Activated B cell treated with CpG ODN at 0.5 μM for 24 hours (primary cell): ENCODE measurements at regions not wholly inside any gene's neighbourhood (a gene's known extent, or its start where the extent isn't known, plus 50 kb on each side); places are given as distances from the start of the nearest gene placed in this dataset.
"Not testable (repeated sequence)": the region's sequence is repeated elsewhere in the genome, so short reads cannot be mapped to it uniquely, and the experiment has no call there.

Experiments
- ATAC-seq: fragments of 200-7000 bp; cut with Tn5 transposase; one replicate; pipeline ENCODE4 v1.10.0; 2021; ENCODE audit warnings: low read depth, mild to moderate bottlenecking, moderate library complexity
- CTCF ChIA-PET: fragments of 350-600 bp; sonication (Branson Sonifier 250); formaldehyde crosslinking; loops from one replicate; lab custom pipeline; 2021; ENCODE audit warnings: antibody characterized with exemption; lab: Charles Lee
- POLR2A ChIA-PET: fragments of 350-600 bp; sonication (Branson Sonifier 250); formaldehyde crosslinking; loops from one replicate; lab custom pipeline; 2021; ENCODE audit warnings: antibody characterized with exemption; lab: Charles Lee
- DNase-seq: peaks from one replicate; pipeline ENCODE4 v3.0.0; 2022
- H3K27ac Mint-ChIP-seq: one replicate; pipeline ENCODE4 v1.8.0; 2020; ENCODE audit warnings: mixed read lengths
- H3K27me3 Mint-ChIP-seq: one replicate; pipeline ENCODE4 v1.8.0; 2021; ENCODE audit warnings: mixed read lengths
- H3K36me3 Mint-ChIP-seq: one replicate; pipeline ENCODE4 v1.8.0; 2021; ENCODE audit warnings: low read depth, mixed read lengths
- H3K4me1 Mint-ChIP-seq: one replicate; pipeline ENCODE4 v1.8.0; 2021; ENCODE audit warnings: mixed read lengths
- H3K4me3 Mint-ChIP-seq: one replicate; pipeline ENCODE4 v1.8.0; 2020; ENCODE audit warnings: mild to moderate bottlenecking, mixed read lengths
- H3K9me3 Mint-ChIP-seq: one replicate; pipeline ENCODE4 v1.8.0; 2020; ENCODE audit warnings: mixed read lengths
- CTCF ChIP-seq: fragments of 200-600 bp; IDR thresholded peaks from one replicate; pipeline ENCODE4 v1.8.0; 2022; ENCODE audit warnings: antibody characterized with exemption, mild to moderate bottlenecking
- intact Hi-C: fragments of 100-400 bp; cut with micrococcal nuclease; formaldehyde crosslinking; loops from one replicate; pipeline ENCODE4 v1.15.1; 2024

GRCh38 chr1:207196135-207196534 lies 92.1 kb downstream of the C4BPA start:
- H3K27me3 Mint-ChIP-seq: peaks cover 11% of the 10 kb centered on the region
- H3K4me1 Mint-ChIP-seq, H3K27ac Mint-ChIP-seq, ATAC-seq, CTCF ChIA-PET, intact Hi-C loops, H3K4me3 Mint-ChIP-seq, H3K36me3 Mint-ChIP-seq, POLR2A ChIA-PET, DNase-seq, H3K9me3 Mint-ChIP-seq: not testable (repeated sequence)

- intact Hi-C loops, H3K4me1 Mint-ChIP-seq, CTCF ChIA-PET, DNase-seq, H3K27me3 Mint-ChIP-seq, H3K36me3 Mint-ChIP-seq, H3K27ac Mint-ChIP-seq, POLR2A ChIA-PET, ATAC-seq, H3K4me3 Mint-ChIP-seq: not testable (repeated sequence)
- peaks cover 12% of the 10 kb centered on the region for H3K9me3 Mint-ChIP-seq
Observed at GRCh38 chr1:207201534-207201933, 97.5 kb downstream of the C4BPA start.

GRCh38 chr1:207202480-207202879 lies 98.4 kb downstream of the C4BPA start:
- CTCF ChIA-PET: no interaction called here
- no peak for TF ChIP-seq CTCF
- intact Hi-C loops: no loop called here
- H3K36me3 Mint-ChIP-seq: peaks cover 2% of the 10 kb centered on the region
- peaks cover 3% of the 10 kb centered on the region for H3K27me3 Mint-ChIP-seq
- peaks cover 5% of the 10 kb centered on the region for H3K4me1 Mint-ChIP-seq
- DNase-seq (no peak), ATAC-seq (no peak)
- no peak overlapping the region for H3K4me3 Mint-ChIP-seq
- H3K9me3 Mint-ChIP-seq: peaks cover 8% of the 10 kb centered on the region
- H3K27ac Mint-ChIP-seq: no peak overlapping the region
- POLR2A ChIA-PET: no interaction called here

GRCh38 chr1:207203541-207203940 lies 99.5 kb downstream of the C4BPA start:
- no peaks in the 10 kb centered on the region for H3K27me3 Mint-ChIP-seq
- ChIA-PET CTCF (no interaction called here), POLR2A (no interaction called here)
- intact Hi-C loops: no loop called here
- ATAC-seq (no peak), DNase-seq (no peak)
- H3K27ac Mint-ChIP-seq: no peak overlapping the region
- peaks cover 5% of the 10 kb centered on the region for H3K4me1 Mint-ChIP-seq
- H3K4me3 Mint-ChIP-seq: no peak overlapping the region
- H3K36me3 Mint-ChIP-seq: peaks cover 2% of the 10 kb centered on the region
- H3K9me3 Mint-ChIP-seq: peaks cover 7% of the 10 kb centered on the region
- no peak for TF ChIP-seq CTCF

GRCh38 chr1:207205614-207206061 lies 101.6 kb downstream of the C4BPA start:
- Mint-ChIP-seq H3K9me3 (peaks cover 7% of the 10 kb centered on the region), H3K4me3 (no peak overlapping the region), H3K27ac (no peak overlapping the region), H3K4me1 (peaks cover 6% of the 10 kb centered on the region), H3K36me3 (peaks cover 2% of the 10 kb centered on the region), H3K27me3 (no peaks in the 10 kb centered on the region)
- ATAC-seq: no peak
- DNase-seq: no peak
- CTCF ChIA-PET: no interaction called here
- intact Hi-C loops: no loop called here
- POLR2A ChIA-PET: no interaction called here
- no peak for TF ChIP-seq CTCF

- H3K27ac Mint-ChIP-seq, ATAC-seq, H3K27me3 Mint-ChIP-seq, POLR2A ChIA-PET, DNase-seq, H3K4me3 Mint-ChIP-seq, H3K4me1 Mint-ChIP-seq, H3K9me3 Mint-ChIP-seq, H3K36me3 Mint-ChIP-seq, CTCF ChIA-PET, intact Hi-C loops: not testable (repeated sequence)
Observed at GRCh38 chr1:207208691-207209090, 104.7 kb downstream of the C4BPA start.

GRCh38 chr1:207214453-207214852 lies 107.0 kb upstream of the CD55 start:
- no peak overlapping the region for H3K27ac Mint-ChIP-seq
- intact Hi-C loops: loop anchor here (10.0 kb wide), 1 partner anchor 50 kb away; no protein-coding TSS in a partner anchor
- H3K27me3 Mint-ChIP-seq: no peaks in the 10 kb centered on the region
- H3K36me3 Mint-ChIP-seq: peaks cover 3% of the 10 kb centered on the region
- POLR2A ChIA-PET: no interaction called here
- no peak overlapping the region for H3K4me3 Mint-ChIP-seq
- CTCF ChIA-PET: no interaction called here
- no peak for TF ChIP-seq CTCF
- peaks cover 29% of the 10 kb centered on the region for H3K4me1 Mint-ChIP-seq
- no peak for DNase-seq
- H3K9me3 Mint-ChIP-seq: peaks cover 11% of the 10 kb centered on the region
- no peak for ATAC-seq
